H9 (cell line): ENCODE measurements at regions not wholly inside any gene's neighbourhood (a gene's known extent, or its start where the extent isn't known, plus 50 kb on each side); places are given as distances from the start of the nearest gene placed in this dataset.

Source experiments
- DNase-seq: peaks from one replicate; pipeline ENCODE4 v3.0.0-alpha.2; 2017
- H2AFZ ChIP-seq: one replicate; pipeline ENCODE4 v1.6.1; 2013; ENCODE audit warnings: mild to moderate bottlenecking, low read length, control low read depth, moderate library complexity
- H2AK5ac ChIP-seq: 2 replicates; pipeline ENCODE4 v1.6.1; 2013; ENCODE audit warnings: low read length, control low read depth, mixed read lengths; ENCODE audit not compliant: insufficient read length
- H2BK120ac ChIP-seq: one replicate; pipeline ENCODE4 v1.6.1; 2013; ENCODE audit warnings: low read depth, mild to moderate bottlenecking, low read length, control low read depth, inconsistent platforms; ENCODE audit not compliant: poor library complexity, severe bottlenecking
- H2BK12ac ChIP-seq: 2 replicates; pipeline ENCODE4 v1.6.1; 2013; ENCODE audit warnings: low read length, control low read depth, mixed read lengths, low read depth; ENCODE audit not compliant: insufficient read length
- H2BK15ac ChIP-seq: 2 replicates; pipeline ENCODE4 v1.6.1; 2013; ENCODE audit warnings: low read depth, low read length, control low read depth
- H2BK20ac ChIP-seq: one replicate; pipeline ENCODE4 v1.6.1; 2013; ENCODE audit warnings: low read depth, mild to moderate bottlenecking, low read length, control low read depth, inconsistent platforms; ENCODE audit not compliant: poor library complexity, severe bottlenecking
- H2BK5ac ChIP-seq: 2 replicates; pipeline ENCODE4 v1.6.1; 2013; ENCODE audit warnings: low read length, control low read depth, mixed read lengths; ENCODE audit not compliant: insufficient read length
- H3K14ac ChIP-seq: 2 replicates; pipeline ENCODE4 v1.6.1; 2013; ENCODE audit warnings: low read length, control low read depth; ENCODE audit not compliant: insufficient read depth
- H3K18ac ChIP-seq: 2 replicates; pipeline ENCODE4 v1.6.1; 2013; ENCODE audit warnings: low read depth, mild to moderate bottlenecking, mixed read lengths, low read length, control low read depth; ENCODE audit not compliant: insufficient read length
- H3K23ac ChIP-seq: 2 replicates; pipeline ENCODE4 v1.6.1; 2013; ENCODE audit warnings: low read length, control low read depth, mixed read lengths, low read depth; ENCODE audit not compliant: insufficient read length
- H3K23me2 ChIP-seq: 2 replicates; pipeline ENCODE4 v1.6.1; 2013; ENCODE audit warnings: low read depth, mild to moderate bottlenecking, mixed read lengths, low read length, control low read depth; ENCODE audit not compliant: insufficient read length, poor library complexity, severe bottlenecking
- H3K27ac ChIP-seq: 2 replicates; pipeline ENCODE4 v1.5.1; 2013; ENCODE audit warnings: low read length, control low read depth, mixed read lengths, low read depth; ENCODE audit not compliant: insufficient read length
- H3K27me3 ChIP-seq: 2 replicates; pipeline ENCODE4 v1.6.1; 2013; ENCODE audit warnings: low read length, control low read depth, inconsistent platforms; ENCODE audit not compliant: insufficient read depth
- H3K4ac ChIP-seq: 2 replicates; pipeline ENCODE4 v1.6.1; 2013; ENCODE audit warnings: low read depth, mild to moderate bottlenecking, control low read depth, inconsistent platforms, low read length, moderate library complexity
- H3K4me1 ChIP-seq: 2 replicates; pipeline ENCODE4 v1.6.1; 2013; ENCODE audit warnings: low read length, control low read depth, inconsistent platforms; ENCODE audit not compliant: insufficient read depth
- H3K4me2 ChIP-seq: 2 replicates; pipeline ENCODE4 v1.6.1; 2013; ENCODE audit warnings: low read length, control low read depth, mixed read lengths; ENCODE audit not compliant: insufficient read length, insufficient read depth
- H3K56ac ChIP-seq: 2 replicates; pipeline ENCODE4 v1.6.1; 2013; ENCODE audit warnings: low read depth, mild to moderate bottlenecking, mixed read lengths, low read length, control low read depth; ENCODE audit not compliant: insufficient read length
- H3K79me1 ChIP-seq: 2 replicates; pipeline ENCODE4 v1.6.1; 2013; ENCODE audit warnings: low read depth, mild to moderate bottlenecking, moderate library complexity, low read length, control low read depth, inconsistent platforms; ENCODE audit not compliant: insufficient read depth, poor library complexity, severe bottlenecking
- H3K79me2 ChIP-seq: 2 replicates; pipeline ENCODE4 v1.6.1; 2013; ENCODE audit warnings: low read length, control low read depth, inconsistent platforms; ENCODE audit not compliant: insufficient read depth
- H3K9ac ChIP-seq: 2 replicates; pipeline ENCODE4 v1.6.1; 2013; ENCODE audit warnings: low read length, control low read depth, mixed read lengths; ENCODE audit not compliant: insufficient read length; ENCODE audit errors: extremely low read depth
- H3K9me3 ChIP-seq: one replicate; pipeline ENCODE4 v1.6.1; 2013; ENCODE audit warnings: low read depth, low read length, inconsistent platforms; ENCODE audit not compliant: control insufficient read depth
- H3T11ph ChIP-seq: one replicate; pipeline ENCODE4 v1.6.1; 2013; ENCODE audit warnings: mild to moderate bottlenecking, low read length, control low read depth, inconsistent platforms
- H4K20me1 ChIP-seq: one replicate; pipeline ENCODE4 v1.6.1; 2013; ENCODE audit not compliant: control insufficient read depth, insufficient read length, insufficient read depth
- H4K5ac ChIP-seq: 2 replicates; pipeline ENCODE4 v1.6.1; 2013; ENCODE audit warnings: low read depth, mild to moderate bottlenecking, mixed read lengths, low read length, control low read depth; ENCODE audit not compliant: insufficient read length
- H4K8ac ChIP-seq: replicated peaks from 2 replicates; pipeline ENCODE4 v1.6.1; 2013; ENCODE audit warnings: low read length, control low read depth, mixed read lengths, low read depth; ENCODE audit not compliant: insufficient read length
- H4K91ac ChIP-seq: 2 replicates; pipeline ENCODE4 v1.6.1; 2013; ENCODE audit warnings: low read depth, mild to moderate bottlenecking, moderate library complexity, mixed read lengths, low read length, control low read depth; ENCODE audit not compliant: insufficient read length
- H3K27ac Mint-ChIP-seq, 3 experiments: 2 replicates in 2 of 3; 3 replicates in 1 of 3; pipeline ENCODE4 v1.8.0; 2020 to 2021; ENCODE audit warnings: mixed read lengths in 3 of 3, mild to moderate bottlenecking in 1 of 3, moderate library complexity in 1 of 3
- H3K27me3 Mint-ChIP-seq: 2 replicates; pipeline ENCODE4 v1.8.0; 2021; ENCODE audit warnings: low read depth, mild to moderate bottlenecking, moderate library complexity, mixed read lengths
- H3K36me3 Mint-ChIP-seq, 3 experiments: 2 replicates in 2 of 3; 3 replicates in 1 of 3; pipeline ENCODE4 v1.8.0; 2020 to 2021; ENCODE audit warnings: low read depth in 3 of 3, mixed read lengths in 3 of 3; ENCODE audit not compliant: insufficient read depth in 1 of 3
- H3K4me1 Mint-ChIP-seq, 2 experiments: 2 replicates each; pipeline ENCODE4 v1.8.0; 2020; ENCODE audit warnings: mixed read lengths in 2 of 2
- H3K4me3 Mint-ChIP-seq, 2 experiments: 2 replicates in 1 of 2; 3 replicates in 1 of 2; pipeline ENCODE4 v1.8.0; 2020 to 2021; ENCODE audit warnings: mild to moderate bottlenecking in 2 of 2, mixed read lengths in 2 of 2, moderate library complexity in 1 of 2
- H3K9me3 Mint-ChIP-seq, 2 experiments: 2 replicates in 1 of 2; 3 replicates in 1 of 2; pipeline ENCODE4 v1.8.0; 2020; ENCODE audit warnings: mild to moderate bottlenecking in 2 of 2, mixed read lengths in 2 of 2, moderate library complexity in 1 of 2
- WGBS: extraction: QIAGEN DNeasy Blood & Tissue Kit; methylation state at CpG from one replicate; pipeline ENCODE4 v1.1.7; 2013; ENCODE audit warnings: missing lambda C conversion rate, low lambda C conversion rate, mixed read lengths; ENCODE audit not compliant: insufficient read length; ENCODE audit errors: extremely low coverage; 5-methylcytosine and 5-hydroxymethylcytosine counted together
- TF ChIP-seq, protein P1 (sequence below): fragments of 200-600 bp; sonication (generic); conservative IDR thresholded peaks from 3 replicates; pipeline ENCODE4 v1.8.0; 2021; ENCODE audit warnings: antibody characterized with exemption, mild to moderate bottlenecking

DNA sequence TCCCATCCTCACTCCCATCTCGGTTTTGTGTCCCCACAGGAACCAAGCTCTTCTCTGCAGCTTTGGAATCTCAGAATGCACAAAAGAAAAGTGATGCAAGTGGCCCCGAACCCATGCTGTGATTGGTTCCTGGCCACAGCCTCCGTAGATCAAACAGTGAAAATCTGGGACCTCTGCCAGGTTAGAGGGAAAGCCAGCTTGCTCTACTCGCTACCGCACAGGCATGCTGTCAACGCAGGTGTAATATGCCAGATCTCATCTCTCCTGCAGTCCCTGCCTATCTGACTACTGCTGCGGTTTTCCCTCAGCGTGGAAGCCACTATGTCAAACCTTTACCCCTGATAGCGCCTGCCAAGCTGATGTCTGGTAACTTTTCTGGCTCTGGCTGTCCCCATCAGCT is 200.5 kb upstream of the LRRC4C start:
- H3K27ac Mint-ChIP-seq = peak overlapping the region in 1 of 3 experiments; percentile 70; a peak in 1 of 7 replicates
- Histone ChIP-seq H2BK120ac (no peak overlapping the region), H2BK15ac (no peak overlapping the region), H3K4me2 (no peak overlapping the region), H2AFZ (no peak overlapping the region), H3K23ac (no peak overlapping the region), H4K5ac (no peak overlapping the region), H2AK5ac (no peak overlapping the region), H3K18ac (no peak overlapping the region), H4K20me1 (no peaks in the 10 kb centered on the region), H3K79me1 (no peaks in the 10 kb centered on the region), H3T11ph (no peak overlapping the region), H3K4ac (no peak overlapping the region), H3K27ac (no peak overlapping the region), H3K14ac (no peak overlapping the region), H2BK20ac (no peak overlapping the region), H3K4me1 (no peaks in the 10 kb centered on the region), H2BK5ac (no peak overlapping the region), H4K91ac (no peak overlapping the region), H4K8ac (no peak overlapping the region), H3K9me3 (no peaks in the 10 kb centered on the region), H2BK12ac (no peak overlapping the region), H3K27me3 (no peaks in the 10 kb centered on the region), H3K9ac (no peak overlapping the region), H3K23me2 (no peaks in the 10 kb centered on the region), H3K79me2 (no peaks in the 10 kb centered on the region), H3K56ac (no peak overlapping the region)
- H3K4me3 Mint-ChIP-seq = no peak overlapping the region
- no CpG with 5 or more reads among the region's 9 CpGs for WGBS
- TF ChIP-seq, protein P1, sequence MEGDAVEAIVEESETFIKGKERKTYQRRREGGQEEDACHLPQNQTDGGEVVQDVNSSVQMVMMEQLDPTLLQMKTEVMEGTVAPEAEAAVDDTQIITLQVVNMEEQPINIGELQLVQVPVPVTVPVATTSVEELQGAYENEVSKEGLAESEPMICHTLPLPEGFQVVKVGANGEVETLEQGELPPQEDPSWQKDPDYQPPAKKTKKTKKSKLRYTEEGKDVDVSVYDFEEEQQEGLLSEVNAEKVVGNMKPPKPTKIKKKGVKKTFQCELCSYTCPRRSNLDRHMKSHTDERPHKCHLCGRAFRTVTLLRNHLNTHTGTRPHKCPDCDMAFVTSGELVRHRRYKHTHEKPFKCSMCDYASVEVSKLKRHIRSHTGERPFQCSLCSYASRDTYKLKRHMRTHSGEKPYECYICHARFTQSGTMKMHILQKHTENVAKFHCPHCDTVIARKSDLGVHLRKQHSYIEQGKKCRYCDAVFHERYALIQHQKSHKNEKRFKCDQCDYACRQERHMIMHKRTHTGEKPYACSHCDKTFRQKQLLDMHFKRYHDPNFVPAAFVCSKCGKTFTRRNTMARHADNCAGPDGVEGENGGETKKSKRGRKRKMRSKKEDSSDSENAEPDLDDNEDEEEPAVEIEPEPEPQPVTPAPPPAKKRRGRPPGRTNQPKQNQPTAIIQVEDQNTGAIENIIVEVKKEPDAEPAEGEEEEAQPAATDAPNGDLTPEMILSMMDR = no peak
- DNase-seq = no peak
- H3K9me3 Mint-ChIP-seq = no peaks in the 10 kb centered on the region; a peak in 1 of 5 replicates
- H3K36me3 Mint-ChIP-seq = no peaks in the 10 kb centered on the region; a peak in 3 of 7 replicates
- peaks cover 4 to 5% of the 10 kb centered on the region in 2 experiments; a peak in 3 of 4 replicates for H3K4me1 Mint-ChIP-seq
- H3K27me3 Mint-ChIP-seq = no peaks in the 10 kb centered on the region
